GM21360 (cell line): ENCODE measurements at regions not wholly inside any gene's neighbourhood (a gene's known extent, or its start where the extent isn't known, plus 50 kb on each side); places are given as distances from the start of the nearest gene placed in this dataset.

Source experiments
- ATAC-seq: cut with Tn5 transposase; IDR thresholded peaks from one replicate; pipeline ENCODE4 v1.9.1; 2021; ENCODE audit warnings: mild to moderate bottlenecking, moderate library complexity; ENCODE audit not compliant: unreplicated experiment

DNA sequence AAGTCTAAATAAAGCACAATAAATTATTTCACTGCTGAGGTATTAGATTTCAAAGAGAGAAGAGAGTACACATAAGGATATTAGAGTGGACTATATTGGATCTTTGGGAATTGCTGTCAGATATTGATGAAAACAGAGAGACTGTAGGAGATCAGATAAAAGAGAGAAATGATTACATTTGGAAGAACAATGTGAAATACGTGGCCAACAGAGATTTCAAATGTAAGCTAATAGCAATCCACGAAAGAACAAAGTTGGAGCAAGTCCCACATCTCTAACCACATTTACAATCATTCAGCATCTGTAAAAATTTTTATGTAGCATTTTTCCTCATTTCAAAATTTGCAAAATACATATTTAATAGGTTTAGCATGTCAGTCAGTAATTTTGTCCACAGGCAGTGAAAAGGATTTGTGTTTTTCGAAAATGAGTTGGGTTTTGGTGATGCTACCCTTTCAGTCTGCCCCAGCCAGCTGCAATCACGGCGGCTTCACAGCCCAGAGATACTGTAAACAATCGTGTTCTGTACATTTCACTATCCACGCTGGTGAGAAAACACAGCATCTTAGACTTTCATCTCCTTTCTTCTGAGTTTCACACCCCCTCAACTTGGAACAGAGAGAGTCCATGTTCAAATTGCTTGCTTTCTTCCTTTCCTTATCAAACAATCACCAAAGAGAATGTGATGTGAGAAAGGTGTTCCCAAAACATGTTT lies 209.1 kb upstream of the LYPLAL1 start:
- no peak for ATAC-seq

DNA sequence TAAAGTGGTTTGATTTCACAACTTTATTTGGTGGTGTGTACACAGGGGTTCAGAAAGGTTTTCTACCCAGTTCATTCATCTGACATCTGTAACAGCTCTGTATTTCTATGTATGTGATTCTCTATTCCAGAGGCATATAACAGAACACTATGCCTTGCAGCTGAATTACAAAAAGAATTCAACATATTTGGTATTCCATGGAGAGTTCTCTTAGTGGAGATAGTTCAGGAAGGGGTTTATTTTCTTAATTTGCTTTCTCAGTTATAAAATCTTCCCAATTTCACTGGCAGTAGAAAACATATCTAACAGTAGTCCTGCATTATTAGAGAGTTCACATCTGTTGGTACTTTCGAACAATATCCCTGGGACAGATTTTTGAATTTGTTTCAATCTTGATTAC lies 207.9 kb upstream of the LYPLAL1 start:
- no peak for ATAC-seq

DNA sequence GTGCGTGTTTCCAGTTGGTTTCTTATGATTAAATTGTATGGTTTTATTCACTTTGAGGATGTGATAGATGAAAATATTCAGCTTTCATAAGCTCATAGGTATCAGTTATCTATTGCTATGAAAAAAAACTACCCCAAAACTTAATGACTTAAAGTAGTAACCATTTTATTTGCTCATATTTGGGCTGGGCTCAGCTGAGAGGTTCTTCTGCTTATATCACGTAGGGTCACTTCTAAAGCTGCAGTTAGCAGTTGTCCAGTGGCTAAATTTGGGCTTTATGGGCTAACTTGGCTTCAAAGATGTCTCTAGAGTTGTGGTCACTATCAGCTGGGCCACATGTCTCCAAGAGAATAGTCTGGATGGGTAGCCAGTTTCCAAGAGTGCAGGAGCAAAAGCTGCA lies 206.4 kb upstream of the LYPLAL1 start:
- ATAC-seq: no peak

DNA sequence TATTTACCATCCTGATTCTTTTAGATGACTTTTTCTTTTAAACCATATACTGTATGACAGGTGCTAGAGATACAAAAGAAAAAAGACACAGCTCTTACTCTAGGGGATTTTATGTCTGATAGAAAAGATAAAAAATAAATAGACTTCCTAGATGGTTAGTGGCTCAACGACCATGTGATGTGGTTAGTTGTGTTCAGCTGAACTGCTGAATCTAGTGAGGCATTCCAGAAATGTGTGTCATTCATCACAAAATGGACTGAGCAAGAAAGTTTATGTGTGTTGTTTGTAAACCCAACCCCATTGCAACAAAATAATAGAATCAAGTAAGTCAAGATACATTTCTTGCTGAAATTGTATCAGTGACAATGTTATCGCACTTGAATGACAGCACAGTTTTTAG lies 205.8 kb upstream of the LYPLAL1 start:
- no peak for ATAC-seq

DNA sequence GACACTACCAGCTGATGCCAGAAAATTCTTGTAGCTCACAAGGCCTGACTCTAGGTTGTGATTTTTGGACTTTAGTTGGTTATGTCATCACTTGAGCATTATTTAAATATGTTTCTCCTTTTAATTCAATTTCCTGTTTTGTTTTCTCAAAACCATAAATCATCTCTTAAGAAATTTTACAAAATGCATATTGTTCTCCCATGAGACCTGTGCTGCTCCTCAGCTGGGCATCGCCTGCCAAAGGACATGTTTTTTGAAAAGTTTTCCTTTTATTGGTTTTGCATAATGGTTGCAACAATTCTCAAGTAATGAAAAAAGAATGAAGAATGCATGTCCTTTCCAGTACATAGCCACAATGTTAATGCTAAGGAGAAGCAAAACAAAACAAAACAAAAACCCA lies 204.7 kb upstream of the LYPLAL1 start:
- no peak for ATAC-seq

DNA sequence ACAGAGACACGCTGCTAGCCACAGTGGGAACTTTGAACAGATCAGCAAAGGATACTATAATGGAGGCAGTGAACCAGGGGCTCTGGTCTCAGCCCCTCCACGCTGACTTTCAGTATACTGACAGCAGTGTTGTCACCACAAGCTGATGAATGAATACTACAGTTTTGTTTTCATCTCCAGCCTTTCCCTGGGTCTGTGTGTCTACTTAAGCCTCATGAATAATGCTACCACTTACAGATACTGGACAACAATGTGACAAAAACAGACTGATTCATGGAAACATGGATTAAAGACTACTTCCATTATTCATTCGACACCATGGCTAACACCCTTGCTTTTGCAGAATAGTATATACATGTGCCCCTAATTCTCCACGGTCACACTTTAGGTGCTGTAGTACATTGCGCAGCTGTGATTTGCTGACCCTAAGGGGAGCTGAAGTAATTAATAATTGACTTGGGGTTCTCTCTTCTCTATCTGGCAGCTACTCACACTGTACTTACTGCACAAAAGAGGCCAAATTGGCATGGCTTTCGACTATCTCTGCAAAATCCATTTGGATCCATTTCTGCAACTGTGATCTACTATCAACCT lies 203.2 kb upstream of the LYPLAL1 start:
- ATAC-seq: no peak

GRCh38 chr1:218971156-218971555 lies 202.5 kb upstream of the LYPLAL1 start:
- no peak for ATAC-seq

- ATAC-seq: no peak
These were observed 192.8 kb upstream of the LYPLAL1 start for GRCh38 chr1:218980881-218981280.

DNA sequence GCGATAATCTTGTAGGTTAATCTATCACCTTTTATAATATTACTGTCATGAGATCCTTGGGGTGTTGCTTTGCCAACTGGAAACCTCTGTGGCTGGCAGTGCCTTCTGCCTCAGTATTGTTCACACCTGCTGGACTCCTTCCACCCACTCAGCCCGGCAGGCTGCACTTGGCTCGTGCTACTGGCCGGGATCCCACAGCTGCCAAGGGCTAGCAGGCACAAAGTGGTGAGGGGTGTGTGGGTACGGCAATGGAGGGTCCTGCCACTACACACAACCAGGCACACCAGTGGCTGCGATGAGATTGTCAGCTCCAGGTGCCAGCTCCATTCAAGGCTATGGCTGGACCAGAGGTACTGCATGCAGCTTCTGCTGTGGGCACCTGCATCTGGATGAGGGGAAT lies 191.2 kb upstream of the LYPLAL1 start:
- ATAC-seq: no peak

GRCh38 chr1:218983433-218983832 lies 190.2 kb upstream of the LYPLAL1 start:
- ATAC-seq: no peak

DNA sequence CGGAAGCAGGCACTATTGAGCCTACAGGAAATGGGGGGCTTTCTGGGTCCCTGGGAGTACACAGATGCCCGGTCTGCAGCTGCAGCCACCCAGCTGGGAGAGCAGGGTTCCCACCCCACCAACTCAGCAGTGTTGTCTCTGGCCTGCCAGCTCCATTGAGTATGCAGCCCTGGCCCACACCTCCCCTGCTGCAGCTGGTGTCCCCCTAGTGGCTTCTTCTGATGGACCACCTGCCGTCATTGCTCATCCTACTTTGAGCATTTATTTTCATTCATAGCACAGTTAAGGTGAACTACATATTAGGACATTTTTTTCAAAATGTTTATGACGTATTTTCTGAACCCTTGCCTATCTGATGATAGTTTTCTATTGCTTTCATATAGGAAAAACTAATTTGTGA lies 189.8 kb upstream of the LYPLAL1 start:
- no peak for ATAC-seq

DNA sequence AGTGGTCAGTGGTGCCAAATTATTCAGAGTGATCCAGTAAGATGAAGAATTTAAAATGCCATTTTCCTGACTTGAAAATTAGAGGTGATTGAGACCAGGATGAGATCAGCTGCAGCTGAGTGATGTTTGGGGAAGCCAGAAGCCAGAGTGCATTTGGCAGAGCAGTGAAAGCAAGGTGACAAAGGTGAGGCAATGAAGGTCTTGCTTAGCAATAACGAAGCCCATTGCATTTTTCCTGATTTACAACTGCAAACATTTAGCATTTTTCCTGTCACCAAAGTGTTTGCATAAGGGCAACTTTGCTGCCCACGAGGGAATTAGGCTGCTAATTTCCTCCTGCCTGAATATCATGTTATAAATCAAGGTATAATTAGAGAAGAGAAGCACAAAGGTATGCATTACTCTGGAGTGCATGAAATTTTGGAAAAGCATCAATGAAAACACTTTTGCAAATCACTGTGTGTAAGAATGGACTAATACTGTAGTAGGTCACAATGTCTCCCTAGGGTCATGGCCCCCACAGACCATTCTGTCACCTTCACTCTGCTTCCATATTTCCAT lies 188.2 kb upstream of the LYPLAL1 start:
- ATAC-seq: no peak

- ATAC-seq: no peak
These were observed 186.9 kb upstream of the LYPLAL1 start for GRCh38 chr1:218986816-218987215.

GRCh38 chr1:218990019-218990418 lies 183.7 kb upstream of the LYPLAL1 start:
- ATAC-seq: no peak

DNA sequence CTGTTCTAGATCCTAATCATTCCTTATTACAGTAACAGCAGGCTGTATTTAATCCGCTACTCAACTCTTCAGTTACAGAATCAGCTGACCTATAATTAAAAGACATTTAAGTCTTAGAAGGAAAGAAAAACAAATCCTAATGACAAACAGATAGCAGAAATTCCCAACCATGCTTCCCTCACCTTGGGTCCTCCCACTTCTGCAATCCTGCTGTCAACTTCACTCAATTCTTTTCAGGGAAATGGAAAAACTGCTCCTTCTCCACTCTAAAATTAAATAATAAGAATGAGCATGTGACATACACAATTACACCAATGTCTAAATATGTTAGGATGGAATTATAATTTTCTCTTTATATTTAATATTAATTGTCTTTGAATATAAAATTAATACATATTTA lies 182.6 kb upstream of the LYPLAL1 start:
- ATAC-seq: no peak

- ATAC-seq: no peak
These were observed 179.1 kb upstream of the LYPLAL1 start for GRCh38 chr1:218994615-218995014.

- ATAC-seq: no peak
These were observed 178.5 kb upstream of the LYPLAL1 start for GRCh38 chr1:218995091-218995665.

DNA sequence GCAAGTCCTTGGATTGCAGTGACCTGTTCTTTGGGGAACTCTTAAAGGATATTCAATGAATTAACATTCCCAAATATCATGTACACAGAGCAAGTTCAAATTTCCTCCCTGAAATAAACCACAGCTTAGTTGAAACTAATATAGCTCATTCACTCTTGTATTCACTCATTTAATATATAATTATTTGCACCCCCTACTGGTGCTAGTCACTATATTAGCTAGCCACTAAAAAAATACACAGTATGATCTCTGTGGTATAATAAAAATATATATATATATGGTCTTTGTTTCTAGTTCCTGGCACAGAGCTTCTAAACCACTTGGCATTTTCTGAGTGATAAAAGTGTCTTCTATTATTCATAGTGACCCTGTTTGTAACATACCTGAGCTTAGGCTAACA lies 177.3 kb upstream of the LYPLAL1 start:
- ATAC-seq: no peak

DNA sequence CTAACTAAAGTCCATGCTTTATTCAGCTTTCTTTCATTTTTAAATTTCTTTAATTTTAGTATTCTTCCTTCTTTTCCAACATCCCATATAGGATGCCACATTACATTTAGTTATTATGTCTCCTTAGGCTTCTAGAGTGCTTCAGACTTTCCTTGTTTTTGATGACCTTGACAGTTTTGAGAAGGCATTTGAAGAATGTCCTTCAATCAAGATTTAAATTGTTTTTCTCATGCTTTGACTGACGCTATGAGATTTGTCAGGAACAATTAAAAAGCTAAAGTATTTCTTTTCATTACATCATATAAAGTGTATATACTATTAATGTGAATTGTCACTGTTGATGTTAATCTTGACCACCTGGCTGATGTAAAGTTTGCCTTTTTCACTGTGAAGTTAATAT lies 173.7 kb upstream of the LYPLAL1 start:
- ATAC-seq: no peak

DNA sequence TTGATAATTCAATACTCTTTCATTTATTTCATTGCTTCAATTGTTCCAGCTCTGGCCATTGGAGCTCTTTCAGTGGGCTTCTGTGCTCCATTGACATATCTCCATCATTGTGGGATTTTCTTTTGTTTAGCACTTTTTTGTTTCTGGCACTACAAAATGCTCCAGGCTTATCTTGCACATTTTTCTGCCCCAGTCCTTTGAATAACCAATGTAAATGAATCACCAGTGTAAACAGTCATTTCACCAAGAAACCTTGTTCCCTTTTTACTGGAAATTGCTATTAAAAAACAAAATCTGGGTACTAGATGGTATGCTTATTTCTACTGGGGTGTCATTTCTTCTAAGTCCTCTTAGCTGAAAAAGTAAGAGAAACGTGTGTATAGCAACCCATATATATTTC lies 173.0 kb upstream of the LYPLAL1 start:
- ATAC-seq: no peak

- ATAC-seq: no peak
These were observed 163.0 kb upstream of the LYPLAL1 start for GRCh38 chr1:219010720-219011119.

DNA sequence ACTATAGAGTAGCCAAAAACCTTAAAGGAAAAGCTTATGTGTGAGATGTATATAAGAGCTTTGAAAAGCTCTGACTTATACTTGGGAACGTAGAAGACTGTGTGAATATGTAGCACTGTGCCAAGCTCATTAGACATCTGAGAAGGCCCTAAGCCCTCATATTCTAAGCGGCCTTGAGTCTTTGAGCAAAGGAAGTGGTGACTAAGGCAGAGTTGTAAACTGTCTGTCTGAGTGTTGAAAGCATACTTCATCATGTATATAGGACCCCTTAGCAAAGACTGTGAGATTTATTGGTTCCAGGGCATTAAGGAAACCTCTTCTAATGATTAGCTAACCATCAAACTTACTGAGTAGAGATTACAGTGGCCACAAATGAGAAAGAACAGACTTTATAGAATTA lies 153.3 kb upstream of the LYPLAL1 start:
- ATAC-seq: no peak
